HCT116 (cell line): ENCODE measurements at regions not wholly inside any gene's neighbourhood (a gene's known extent, or its start where the extent isn't known, plus 50 kb on each side); places are given as distances from the start of the nearest gene placed in this dataset.

ENCODE experiments used
- ATAC-seq: fragments of 200-7000 bp; cut with Tn5 transposase; 2 replicates; pipeline ENCODE4 v1.9.1; 2020; ENCODE audit warnings: mild to moderate bottlenecking, moderate library complexity
- BruUV-seq: library from RNA; stranded (reverse); fragments of 400-500 nt; replicated peaks from 2 replicates; lab custom pipeline; 2021; lab: Mats Ljungman, UMichigan
- CTCF ChIA-PET: fragments of 300-600 bp; sonication (Branson Sonifier 250); formaldehyde crosslinking; loops from one replicate; lab custom pipeline; 2021; ENCODE audit warnings: antibody characterized with exemption; lab: Charles Lee
- POLR2A ChIA-PET: fragments of 300-600, 350-600 bp; sonication (Branson Sonifier 250); formaldehyde crosslinking; loops from one replicate; lab custom pipeline; 2021; ENCODE audit warnings: antibody characterized with exemption; lab: Charles Lee
- RAD21 ChIA-PET, 2 experiments: fragments of 300-600 bp; sonication (Branson Sonifier 250); formaldehyde crosslinking; loops; one replicate each; lab custom pipeline; 2023; ENCODE audit warnings: low total read pairs in 2 of 2; ENCODE audit not compliant: uncharacterized antibody in 2 of 2, unreplicated experiment in 2 of 2, low non-redundant PET in 1 of 2; lab: Charles Lee
- DNase-seq: peaks from one replicate; pipeline ENCODE4 v3.0.0-alpha.2; 2010; ENCODE audit warnings: low read depth, low spot score
- H2AFZ ChIP-seq: fragments of 200-600 bp; shearing (Covaris generic), sonication (generic); 2 replicates; pipeline ENCODE4 v1.6.1; 2017; ENCODE audit warnings: low read depth, mixed run types, mixed read lengths, antibody characterized with exemption, low read length; ENCODE audit not compliant: poor library complexity, severe bottlenecking
- H3K27ac ChIP-seq: 2 replicates; pipeline ENCODE4 v1.5.1; 2012; ENCODE audit warnings: low read depth, low read length
- H3K27me3 ChIP-seq: fragments of 200-600 bp; sonication (generic); 2 replicates; pipeline ENCODE4 v1.6.1; 2016; ENCODE audit warnings: mixed run types, low read length, mixed read lengths; ENCODE audit not compliant: insufficient read depth
- H3K36me3 ChIP-seq, 2 experiments: fragments of 200-500 bp in 1 of 2; fragments of 200-600 bp in 1 of 2; sonication (Bioruptor generic) in 1 of 2; sonication (generic) in 1 of 2; 2 replicates each; pipeline versions ENCODE4 v1.5.1 to v1.6.1; 2014 to 2016; ENCODE audit warnings: low read length in 2 of 2, inconsistent platforms in 1 of 2, mixed read lengths in 1 of 2, mixed run types in 1 of 2; ENCODE audit not compliant: insufficient read depth in 2 of 2, control insufficient read depth in 1 of 2
- H3K4me1 ChIP-seq, 2 experiments: fragments of 200-600 bp in 1 of 2; sonication (generic) in 1 of 2; 2 replicates each; pipeline versions ENCODE4 v1.5.1 to v1.6.1; 2012 to 2017; ENCODE audit warnings: low read length in 2 of 2, inconsistent platforms in 1 of 2, mild to moderate bottlenecking in 1 of 2, mixed read lengths in 1 of 2, mixed run types in 1 of 2, moderate library complexity in 1 of 2; ENCODE audit not compliant: insufficient read depth in 2 of 2, control insufficient read depth in 1 of 2
- H3K4me2 ChIP-seq: fragments of 200-600 bp; sonication (generic); 2 replicates; pipeline ENCODE4 v1.6.1; 2017; ENCODE audit warnings: mixed run types, low read length, mixed read lengths
- H3K4me3 ChIP-seq, 2 experiments: fragments of 200-600 bp in 1 of 2; sonication (generic) in 1 of 2; replicated peaks in 1 of 2; 2 replicates each; pipeline ENCODE4 v1.5.1; 2011 to 2016; ENCODE audit warnings: low read length in 2 of 2, control low read depth in 1 of 2, low read depth in 1 of 2, mild to moderate bottlenecking in 1 of 2, mixed read lengths in 1 of 2, mixed run types in 1 of 2
- H3K79me2 ChIP-seq: fragments of 200-600 bp; sonication (generic); 2 replicates; pipeline ENCODE4 v1.6.1; 2017; ENCODE audit warnings: mild to moderate bottlenecking, mixed run types, low read length, moderate library complexity, mixed read lengths; ENCODE audit not compliant: insufficient read depth
- H3K9ac ChIP-seq: fragments of 200-600 bp; sonication (generic); 2 replicates; pipeline ENCODE4 v1.6.1; 2016; ENCODE audit warnings: low read length, mixed read lengths
- H3K9me2 ChIP-seq: fragments of 200-600 bp; sonication (generic), shearing (Covaris generic); 2 replicates; pipeline ENCODE4 v1.6.1; 2017; ENCODE audit warnings: mixed run types, mild to moderate bottlenecking, moderate library complexity; ENCODE audit not compliant: insufficient read depth
- H3K9me3 ChIP-seq, 2 experiments: fragments of 200-500 bp in 1 of 2; fragments of 200-600 bp in 1 of 2; sonication (Bioruptor generic) in 1 of 2; sonication (generic) in 1 of 2; 2 replicates each; pipeline ENCODE4 v1.6.1; 2014 to 2017; ENCODE audit warnings: low read length in 2 of 2, mixed read lengths in 2 of 2, inconsistent platforms in 1 of 2, low read depth in 1 of 2, mild to moderate bottlenecking in 1 of 2, mixed run types in 1 of 2, moderate library complexity in 1 of 2; ENCODE audit not compliant: control insufficient read depth in 1 of 2, insufficient read depth in 1 of 2
- H4K20me1 ChIP-seq: fragments of 200-600 bp; sonication (generic), shearing (Covaris generic); 2 replicates; pipeline ENCODE4 v1.6.1; 2017; ENCODE audit warnings: mixed run types, mild to moderate bottlenecking, moderate library complexity; ENCODE audit not compliant: insufficient read depth
- CBX3 ChIP-seq: IDR thresholded peaks from 2 replicates; pipeline ENCODE4 v1.6.1; 2012; ENCODE audit warnings: low read depth
- CEBPB ChIP-seq: IDR thresholded peaks from 2 replicates; pipeline ENCODE4 v1.6.1; 2012; ENCODE audit warnings: low read depth
- CTCF ChIP-seq, 3 experiments: fragments of 200-600 bp in 1 of 3; sonication (generic) in 1 of 3; IDR thresholded peaks in 2 of 3; conservative IDR thresholded peaks in 1 of 3; 2 replicates each; pipeline ENCODE4 v1.5.1; 2012 to 2017; ENCODE audit warnings: low read depth in 2 of 3, low read length in 2 of 3, antibody characterized with exemption in 1 of 3, borderline replicate concordance in 1 of 3, control low read depth in 1 of 3, mild to moderate bottlenecking in 1 of 3, mixed read lengths in 1 of 3, mixed run types in 1 of 3, moderate library complexity in 1 of 3; ENCODE audit not compliant: insufficient read depth in 1 of 3
- ELF1 ChIP-seq: IDR thresholded peaks from 2 replicates; pipeline ENCODE4 v1.6.1; 2012; ENCODE audit warnings: low read depth, borderline replicate concordance
- SIN3A ChIP-seq: IDR thresholded peaks from 2 replicates; pipeline ENCODE4 v1.6.1; 2012; ENCODE audit warnings: low read depth
- SP1 ChIP-seq: IDR thresholded peaks from 2 replicates; pipeline ENCODE4 v1.6.1; 2012; ENCODE audit warnings: low read depth
- TCF7L2 ChIP-seq: IDR thresholded peaks from 2 replicates; pipeline ENCODE4 v1.7.0; 2011; ENCODE audit warnings: borderline replicate concordance, inconsistent platforms; ENCODE audit not compliant: insufficient read depth, insufficient read length; ENCODE audit errors: extremely low read depth
- ZBTB33 ChIP-seq: IDR thresholded peaks from 2 replicates; pipeline ENCODE4 v1.6.1; 2011; ENCODE audit warnings: mild to moderate bottlenecking, low read length, moderate library complexity; ENCODE audit not compliant: insufficient replicate concordance; ENCODE audit errors: extremely low read depth
- intact Hi-C: fragments of 100-400 bp; cut with micrococcal nuclease; formaldehyde crosslinking; loops from 2 replicates; pipeline ENCODE4 v1.10.0; 2022
- TF ChIP-seq, protein P1 (sequence below): IDR thresholded peaks from 2 replicates; pipeline ENCODE4 v1.6.1; 2012
- TF ChIP-seq, protein P2 (sequence below): IDR thresholded peaks from 2 replicates; pipeline ENCODE4 v1.6.1; 2012; ENCODE audit warnings: low read depth

GRCh38 chr9:94173632-94174031 is 85.5 kb upstream of the ZNF169 start:
- H4K20me1 ChIP-seq, result peaks cover 75% of the 10 kb centered on the region
- no peak overlapping the region for H3K4me2 ChIP-seq
- ATAC-seq (no peak), DNase-seq (no peak)
- CTCF ChIA-PET, result no interaction called here
- no peak overlapping the region for H3K9ac ChIP-seq
- peaks cover 24 to 50% of the 10 kb centered on the region in 2 experiments for H3K36me3 ChIP-seq
- H3K4me3 ChIP-seq, result no peak overlapping the region
- H3K79me2 ChIP-seq, result peaks cover 100% of the 10 kb centered on the region
- H3K4me1 ChIP-seq, result peaks cover 2 to 5% of the 10 kb centered on the region in 2 experiments; a peak in 3 of 4 replicates
- intact Hi-C loops, result no loop called here
- no peak for TF ChIP-seq SP1
- TF ChIP-seq CTCF (IDR thresholded peaks at IDR 0.05 in 2 of 3, conservative IDR thresholded peaks at IDR 0.05 in 1 of 3; ENCODE audit: borderline replicate concordance in 1 of 3, insufficient read depth in 1 of 3, low read depth in 2 of 3, low read length in 2 of 3), result no peak
- TF ChIP-seq, protein P1, sequence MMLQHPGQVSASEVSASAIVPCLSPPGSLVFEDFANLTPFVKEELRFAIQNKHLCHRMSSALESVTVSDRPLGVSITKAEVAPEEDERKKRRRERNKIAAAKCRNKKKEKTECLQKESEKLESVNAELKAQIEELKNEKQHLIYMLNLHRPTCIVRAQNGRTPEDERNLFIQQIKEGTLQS, result no peak
- no peak for TF ChIP-seq SIN3A
- TF ChIP-seq CBX3, result no peak
- TF ChIP-seq TCF7L2, result no peak
- TF ChIP-seq, protein P2, sequence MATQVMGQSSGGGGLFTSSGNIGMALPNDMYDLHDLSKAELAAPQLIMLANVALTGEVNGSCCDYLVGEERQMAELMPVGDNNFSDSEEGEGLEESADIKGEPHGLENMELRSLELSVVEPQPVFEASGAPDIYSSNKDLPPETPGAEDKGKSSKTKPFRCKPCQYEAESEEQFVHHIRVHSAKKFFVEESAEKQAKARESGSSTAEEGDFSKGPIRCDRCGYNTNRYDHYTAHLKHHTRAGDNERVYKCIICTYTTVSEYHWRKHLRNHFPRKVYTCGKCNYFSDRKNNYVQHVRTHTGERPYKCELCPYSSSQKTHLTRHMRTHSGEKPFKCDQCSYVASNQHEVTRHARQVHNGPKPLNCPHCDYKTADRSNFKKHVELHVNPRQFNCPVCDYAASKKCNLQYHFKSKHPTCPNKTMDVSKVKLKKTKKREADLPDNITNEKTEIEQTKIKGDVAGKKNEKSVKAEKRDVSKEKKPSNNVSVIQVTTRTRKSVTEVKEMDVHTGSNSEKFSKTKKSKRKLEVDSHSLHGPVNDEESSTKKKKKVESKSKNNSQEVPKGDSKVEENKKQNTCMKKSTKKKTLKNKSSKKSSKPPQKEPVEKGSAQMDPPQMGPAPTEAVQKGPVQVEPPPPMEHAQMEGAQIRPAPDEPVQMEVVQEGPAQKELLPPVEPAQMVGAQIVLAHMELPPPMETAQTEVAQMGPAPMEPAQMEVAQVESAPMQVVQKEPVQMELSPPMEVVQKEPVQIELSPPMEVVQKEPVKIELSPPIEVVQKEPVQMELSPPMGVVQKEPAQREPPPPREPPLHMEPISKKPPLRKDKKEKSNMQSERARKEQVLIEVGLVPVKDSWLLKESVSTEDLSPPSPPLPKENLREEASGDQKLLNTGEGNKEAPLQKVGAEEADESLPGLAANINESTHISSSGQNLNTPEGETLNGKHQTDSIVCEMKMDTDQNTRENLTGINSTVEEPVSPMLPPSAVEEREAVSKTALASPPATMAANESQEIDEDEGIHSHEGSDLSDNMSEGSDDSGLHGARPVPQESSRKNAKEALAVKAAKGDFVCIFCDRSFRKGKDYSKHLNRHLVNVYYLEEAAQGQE, result no peak
- no peak for TF ChIP-seq CEBPB
- TF ChIP-seq ZBTB33, result no peak
- TF ChIP-seq ELF1, result no peak
- H3K27ac ChIP-seq, result no peak overlapping the region
- BruUV-seq, result no TSS peak
- no peaks in the 10 kb centered on the region for H3K9me2 ChIP-seq
- no peaks in the 10 kb centered on the region for H3K9me3 ChIP-seq
- RAD21 ChIA-PET, result no interaction called here
- H3K27me3 ChIP-seq, result no peaks in the 10 kb centered on the region
- POLR2A ChIA-PET, result no interaction called here
- H2AFZ ChIP-seq, result no peak overlapping the region
